HEK293T (cell line): ENCODE measurements at regions not wholly inside any gene's neighbourhood (a gene's known extent, or its start where the extent isn't known, plus 50 kb on each side); places are given as distances from the start of the nearest gene placed in this dataset.

Experiments
- CTCF ChIA-PET: fragments of 350-600 bp; formaldehyde crosslinking; extraction: SDS; loops from one replicate; lab custom pipeline; 2021; ENCODE audit warnings: antibody characterized with exemption, inconsistent platforms; lab: Yijun Ruan, JAX
- POLR2A ChIA-PET: fragments of 350-600 bp; formaldehyde crosslinking; extraction: SDS; loops from one replicate; lab custom pipeline; 2020; ENCODE audit warnings: antibody characterized with exemption, inconsistent platforms; lab: Yijun Ruan, JAX
- DNase-seq: peaks from one replicate; pipeline ENCODE4 v3.0.0; 2012; ENCODE audit warnings: mixed read lengths; ENCODE audit errors: extremely low spot score
- ARNT ChIP-seq: fragments of 450-650 bp; IDR thresholded peaks from 2 replicates; pipeline ENCODE4 v1.6.1; 2017; ENCODE audit warnings: mild to moderate bottlenecking
- BHLHE40 ChIP-seq: fragments of 450-650 bp; IDR thresholded peaks from 2 replicates; pipeline ENCODE4 v1.6.1; 2016; ENCODE audit warnings: mild to moderate bottlenecking, moderate library complexity, borderline replicate concordance
- CTBP1 ChIP-seq: fragments of 450-650 bp; IDR thresholded peaks from 2 replicates; pipeline ENCODE4 v1.6.1; 2016; ENCODE audit warnings: borderline replicate concordance
- ELF4 ChIP-seq: fragments of 450-650 bp; IDR thresholded peaks from 2 replicates; pipeline ENCODE4 v1.6.1; 2017; ENCODE audit warnings: antibody characterized with exemption
- FOXA1 ChIP-seq: fragments of 450-650 bp; IDR thresholded peaks from 2 replicates; pipeline ENCODE4 v1.6.1; 2016; ENCODE audit warnings: mild to moderate bottlenecking
- FOXK2 ChIP-seq: fragments of 450-650 bp; IDR thresholded peaks from 2 replicates; pipeline ENCODE4 v1.6.1; 2016; ENCODE audit warnings: mild to moderate bottlenecking
- FOXM1 ChIP-seq: fragments of 450-650 bp; IDR thresholded peaks from 2 replicates; pipeline ENCODE4 v1.6.1; 2017; ENCODE audit warnings: mild to moderate bottlenecking, borderline replicate concordance
- HDGF ChIP-seq: fragments of 450-650 bp; IDR thresholded peaks from 2 replicates; pipeline ENCODE4 v1.6.1; 2017; ENCODE audit warnings: antibody characterized with exemption, borderline replicate concordance
- L3MBTL2 ChIP-seq: fragments of 450-650 bp; conservative IDR thresholded peaks from 2 replicates; pipeline ENCODE4 v1.6.1; 2016; ENCODE audit warnings: mild to moderate bottlenecking
- LEF1 ChIP-seq: fragments of 450-650 bp; IDR thresholded peaks from 2 replicates; pipeline ENCODE4 v1.6.1; 2017; ENCODE audit warnings: mild to moderate bottlenecking, borderline replicate concordance
- NFRKB ChIP-seq: fragments of 450-650 bp; IDR thresholded peaks from 2 replicates; pipeline ENCODE4 v1.6.1; 2016; ENCODE audit warnings: mild to moderate bottlenecking, moderate library complexity
- PKNOX1 ChIP-seq: fragments of 450-650 bp; IDR thresholded peaks from 2 replicates; pipeline ENCODE4 v1.6.1; 2016
- SP1 ChIP-seq: fragments of 450-650 bp; IDR thresholded peaks from 2 replicates; pipeline ENCODE4 v1.6.1; 2017
- SUZ12 ChIP-seq: fragments of 450-650 bp; IDR thresholded peaks from 2 replicates; pipeline ENCODE4 v1.6.1; 2016; ENCODE audit warnings: mild to moderate bottlenecking
- TARDBP ChIP-seq: fragments of 450-650 bp; IDR thresholded peaks from 2 replicates; pipeline ENCODE4 v1.6.1; 2016
- ZNF384 ChIP-seq: fragments of 450-650 bp; IDR thresholded peaks from 2 replicates; pipeline ENCODE4 v1.6.1; 2016

- no peak for TF ChIP-seq FOXK2
- TF ChIP-seq ZNF384: no peak
- no peak for TF ChIP-seq L3MBTL2
- no peak for TF ChIP-seq HDGF
- TF ChIP-seq FOXM1: no peak
- no peak for TF ChIP-seq SUZ12
- TF ChIP-seq SP1: no peak
- no peak for TF ChIP-seq CTBP1
- TF ChIP-seq TARDBP: no peak
- ChIA-PET CTCF (interaction anchor here (0.7 to 1.3 kb wide), 2 partner anchors 18 to 82 kb away, joined by 3 to 4 read pairs; no protein-coding TSS in a partner anchor), POLR2A (no interaction called here)
- DNase-seq: no peak
Measured at GRCh38 chr6:90397047-90397446, 100.4 kb upstream of the BACH2 start.

GRCh38 chr6:90393232-90393884 lies 96.7 kb upstream of the BACH2 start:
- ChIA-PET CTCF (interaction anchor here (0.6 to 2.6 kb wide), 21 partner anchors 8 to 453 kb away, joined by 3 to 9 read pairs (median 4); no protein-coding TSS in a partner anchor), POLR2A (interaction anchor here (1.0 kb wide), 1 partner anchor 96 kb away, joined by 3 read pairs; no protein-coding TSS in a partner anchor)
- DNase-seq: peak; percentile 67
- TF ChIP-seq FOXM1 (no peak), CTBP1 (no peak), NFRKB (no peak), ZNF384 (no peak), FOXA1 (no peak), TARDBP (no peak), FOXK2 (no peak), PKNOX1 (no peak), L3MBTL2 (no peak), ELF4 (no peak), HDGF (no peak)

GRCh38 chr6:90390379-90390778 lies 93.7 kb upstream of the BACH2 start:
- ChIA-PET CTCF (interaction anchor here (0.8 to 1.5 kb wide), 2 partner anchors 117 to 450 kb away, joined by 3 to 4 read pairs; no protein-coding TSS in a partner anchor), POLR2A (no interaction called here)
- DNase-seq: no peak
- TF ChIP-seq FOXM1 (no peak), HDGF (no peak), L3MBTL2 (no peak), FOXK2 (no peak), LEF1 (no peak), PKNOX1 (no peak), FOXA1 (no peak), BHLHE40 (no peak), NFRKB (no peak), CTBP1 (no peak), ARNT (no peak), SP1 (no peak)

DNA sequence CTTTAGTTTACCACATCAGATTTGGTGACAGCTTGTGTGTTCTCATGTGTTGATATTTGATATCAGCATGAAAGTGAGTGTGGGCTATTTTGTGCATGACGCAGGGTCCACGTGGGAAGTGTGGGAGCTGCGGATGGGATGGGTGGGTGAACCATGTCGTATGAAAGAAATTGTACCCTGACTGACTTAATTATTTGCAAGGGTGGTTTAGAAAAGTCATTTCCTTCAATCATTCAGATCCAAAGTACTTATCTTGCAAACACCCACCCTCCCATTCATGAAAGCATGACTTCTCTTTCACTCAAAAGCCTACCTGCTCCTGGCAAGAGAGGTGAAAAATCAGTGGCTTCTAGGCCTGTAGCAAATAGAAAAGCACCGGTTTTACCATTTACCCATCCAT lies 91.8 kb upstream of the BACH2 start:
- no peak for DNase-seq
- ChIA-PET POLR2A (no interaction called here), CTCF (interaction anchor here (0.6 kb wide), 1 partner anchor 93 kb away, joined by 3 read pairs; no protein-coding TSS in a partner anchor)
- no peak for TF ChIP-seq BHLHE40
- no peak for TF ChIP-seq CTBP1
- no peak for TF ChIP-seq PKNOX1
- no peak for TF ChIP-seq TARDBP
- no peak for TF ChIP-seq NFRKB
- no peak for TF ChIP-seq L3MBTL2
- TF ChIP-seq FOXM1: no peak
- TF ChIP-seq FOXK2: no peak

DNA sequence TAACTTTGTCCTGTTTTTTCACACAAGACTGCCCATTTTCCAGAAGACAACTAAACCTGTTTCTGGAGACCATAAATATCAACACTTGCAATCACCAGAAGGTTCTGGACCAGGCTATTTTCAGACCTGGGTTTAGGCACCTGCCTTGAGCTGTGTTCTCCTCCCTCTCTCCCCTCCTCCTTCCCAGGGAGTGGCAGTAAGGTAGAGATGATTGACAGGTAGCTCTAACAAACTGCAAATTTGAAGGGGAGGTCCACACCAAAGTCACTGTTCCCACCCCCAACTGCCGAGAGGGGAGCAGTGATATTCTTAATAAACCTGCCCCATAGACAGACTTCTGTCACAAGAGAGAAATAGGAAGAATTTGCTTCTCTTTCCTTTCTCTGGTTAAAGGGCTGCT lies 91.2 kb upstream of the BACH2 start:
- no peak for DNase-seq
- TF ChIP-seq ZNF384: no peak
- peak; percentile 58; the same call in 1 of the 2 replicates for TF ChIP-seq PKNOX1
- ChIA-PET POLR2A (no interaction called here), CTCF (interaction anchor here (0.6 kb wide), 1 partner anchor 92 kb away, joined by 3 read pairs; no protein-coding TSS in a partner anchor)

GRCh38 chr6:90387383-90387775 lies 90.7 kb upstream of the BACH2 start:
- no peak for DNase-seq
- ChIA-PET POLR2A (interaction anchor here (1.0 kb wide), 1 partner anchor 103 kb away, joined by 5 read pairs; no protein-coding TSS in a partner anchor), CTCF (no interaction called here)
- no peak for TF ChIP-seq L3MBTL2
- no peak for TF ChIP-seq PKNOX1
- TF ChIP-seq ELF4: no peak
- no peak for TF ChIP-seq FOXA1
- no peak for TF ChIP-seq ZNF384
- TF ChIP-seq NFRKB: no peak
- TF ChIP-seq BHLHE40: no peak
- no peak for TF ChIP-seq HDGF
- TF ChIP-seq TARDBP: no peak
- TF ChIP-seq CTBP1: no peak
- no peak for TF ChIP-seq FOXM1
- TF ChIP-seq SUZ12: no peak
- no peak for TF ChIP-seq ARNT
- no peak for TF ChIP-seq LEF1
- no peak for TF ChIP-seq SP1
- no peak for TF ChIP-seq FOXK2
